GM13977 (cell line): ENCODE measurements at regions not wholly inside any gene's neighbourhood (a gene's known extent, or its start where the extent isn't known, plus 50 kb on each side); places are given as distances from the start of the nearest gene placed in this dataset.

Experiments
- DNase-seq: peaks from one replicate; pipeline ENCODE4 v3.0.0; 2012; ENCODE audit warnings: low spot score
- in situ Hi-C: fragments of 300-500 bp; cut with MboI; formaldehyde crosslinking; loops from one replicate; pipeline ENCODE4 v1.12.0; 2022; ENCODE audit warnings: low sequenced_read_pairs, low pct_unique_long_range_greater_than_20kb, mixed read lengths, inconsistent platforms; ENCODE audit not compliant: unreplicated experiment
- TF ChIP-seq, protein P1 (sequence below): IDR thresholded peaks from 2 replicates; pipeline ENCODE4 v1.5.1; 2012; ENCODE audit warnings: mild to moderate bottlenecking, control low read depth; ENCODE audit not compliant: insufficient read depth; ENCODE audit errors: extremely low read depth, missing control alignments

DNA sequence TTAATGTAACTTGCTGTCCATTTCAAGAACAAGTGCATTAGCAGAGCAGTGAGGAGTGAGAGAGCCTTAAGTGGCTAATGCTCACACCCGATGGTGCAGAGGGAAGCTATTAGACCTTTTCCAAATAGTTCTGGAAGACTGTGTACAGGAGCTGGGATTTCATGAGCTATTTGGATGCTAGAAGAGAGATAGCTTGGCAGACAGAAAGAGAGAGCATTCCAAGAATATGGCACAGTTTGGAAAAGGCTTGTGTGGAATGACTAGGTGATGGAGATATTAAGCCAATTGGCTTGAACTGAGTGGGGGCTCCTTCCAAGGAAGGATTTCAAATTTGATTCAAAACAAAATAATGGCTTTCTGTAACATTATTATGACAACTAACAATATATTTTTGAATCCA, 1097.2 kb upstream of the TENM3 start:
- no peak for DNase-seq
- TF ChIP-seq, protein P1, sequence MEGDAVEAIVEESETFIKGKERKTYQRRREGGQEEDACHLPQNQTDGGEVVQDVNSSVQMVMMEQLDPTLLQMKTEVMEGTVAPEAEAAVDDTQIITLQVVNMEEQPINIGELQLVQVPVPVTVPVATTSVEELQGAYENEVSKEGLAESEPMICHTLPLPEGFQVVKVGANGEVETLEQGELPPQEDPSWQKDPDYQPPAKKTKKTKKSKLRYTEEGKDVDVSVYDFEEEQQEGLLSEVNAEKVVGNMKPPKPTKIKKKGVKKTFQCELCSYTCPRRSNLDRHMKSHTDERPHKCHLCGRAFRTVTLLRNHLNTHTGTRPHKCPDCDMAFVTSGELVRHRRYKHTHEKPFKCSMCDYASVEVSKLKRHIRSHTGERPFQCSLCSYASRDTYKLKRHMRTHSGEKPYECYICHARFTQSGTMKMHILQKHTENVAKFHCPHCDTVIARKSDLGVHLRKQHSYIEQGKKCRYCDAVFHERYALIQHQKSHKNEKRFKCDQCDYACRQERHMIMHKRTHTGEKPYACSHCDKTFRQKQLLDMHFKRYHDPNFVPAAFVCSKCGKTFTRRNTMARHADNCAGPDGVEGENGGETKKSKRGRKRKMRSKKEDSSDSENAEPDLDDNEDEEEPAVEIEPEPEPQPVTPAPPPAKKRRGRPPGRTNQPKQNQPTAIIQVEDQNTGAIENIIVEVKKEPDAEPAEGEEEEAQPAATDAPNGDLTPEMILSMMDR, result no peak
- in situ Hi-C loops, result no loop called here

DNA sequence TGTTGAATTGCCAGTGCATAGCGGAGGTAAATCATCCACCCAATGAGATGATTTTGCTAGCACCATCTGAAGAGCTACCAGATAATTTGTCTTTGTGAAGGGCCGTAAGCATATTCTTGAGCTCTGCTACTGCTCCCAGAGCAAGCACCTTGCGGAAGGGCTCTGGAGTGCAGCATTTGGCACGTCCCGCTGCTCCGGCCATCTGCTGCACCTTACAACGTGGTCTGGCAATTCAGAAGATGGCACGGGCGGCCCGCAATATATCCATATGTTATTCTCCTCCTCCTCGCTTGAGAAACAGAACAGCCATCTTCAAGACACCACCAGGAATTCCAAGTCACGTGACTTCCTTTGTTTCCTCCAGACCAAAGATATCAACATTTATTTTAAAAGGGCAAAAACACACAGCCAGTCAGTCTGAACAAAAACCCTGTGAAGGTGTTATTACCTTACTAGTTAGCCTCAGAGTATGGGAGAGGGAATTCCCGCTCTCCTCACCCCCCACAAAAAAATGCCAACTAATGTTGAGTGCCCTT, 1095.7 kb upstream of the TENM3 start:
- no peak for DNase-seq
- TF ChIP-seq, protein P1, result no peak
- in situ Hi-C loops, result no loop called here

DNA sequence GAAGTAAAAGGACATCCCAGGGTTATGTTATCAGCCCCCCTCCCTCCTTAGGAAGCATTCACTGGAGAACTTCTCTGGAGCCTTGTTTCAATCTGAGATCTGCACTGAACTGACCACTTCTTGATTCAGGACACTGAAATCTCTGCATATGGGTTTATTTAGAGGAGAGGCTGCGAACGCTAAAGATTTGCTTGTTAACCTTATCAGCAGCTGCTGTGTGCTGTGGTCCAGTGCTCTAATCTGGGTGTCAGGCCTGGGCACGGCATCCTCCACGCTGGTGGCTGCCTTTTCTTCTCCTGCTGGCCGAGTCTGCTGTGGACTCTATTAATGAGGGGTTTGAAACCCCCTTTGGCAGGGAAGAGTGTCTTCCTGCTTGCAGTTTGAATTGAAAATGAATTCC, 1094.7 kb upstream of the TENM3 start:
- DNase-seq, result no peak
- TF ChIP-seq, protein P1, result no peak
- in situ Hi-C loops, result no loop called here

DNA sequence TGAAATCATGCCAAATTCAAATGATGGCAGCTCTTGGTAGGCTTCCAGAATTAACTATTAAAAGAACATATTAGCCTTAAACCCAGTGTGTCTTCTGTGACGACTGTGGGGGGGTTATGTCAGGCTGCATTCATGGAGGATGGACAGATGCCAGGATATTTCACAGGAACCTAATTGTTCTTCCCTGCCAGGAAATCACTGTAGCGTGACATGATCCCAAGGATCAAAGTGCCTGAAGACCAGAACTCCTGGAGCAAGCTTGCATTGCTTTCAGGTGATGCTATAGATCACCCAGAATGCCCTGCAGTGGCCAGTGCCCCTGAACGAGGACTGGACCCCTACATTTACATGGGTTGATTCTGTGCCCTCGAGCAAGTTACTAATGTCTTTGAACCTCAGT, 1093.0 kb upstream of the TENM3 start:
- in situ Hi-C loops, result no loop called here
- TF ChIP-seq, protein P1, result no peak
- no peak for DNase-seq

DNA sequence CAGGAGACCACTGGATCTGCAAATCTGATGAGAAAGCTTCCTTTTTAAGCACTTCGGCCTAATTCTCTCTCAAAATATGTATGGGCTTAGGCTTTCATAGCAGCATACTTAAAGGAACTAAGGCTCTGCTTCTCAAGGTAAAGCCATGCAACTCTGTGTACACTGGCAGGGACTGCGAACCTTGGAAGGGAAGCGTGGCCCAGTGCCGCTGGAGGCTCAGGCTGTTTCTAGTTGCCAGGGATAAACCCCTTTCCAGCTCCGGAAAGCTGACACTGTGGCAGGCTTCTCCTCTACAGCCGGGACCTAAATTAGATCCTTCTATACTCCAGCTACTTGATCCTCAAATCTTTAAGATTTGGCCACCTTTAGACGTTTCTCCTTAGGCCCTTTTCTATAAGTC, 1091.3 kb upstream of the TENM3 start:
- TF ChIP-seq, protein P1, result no peak
- in situ Hi-C loops, result no loop called here
- DNase-seq, result no peak

DNA sequence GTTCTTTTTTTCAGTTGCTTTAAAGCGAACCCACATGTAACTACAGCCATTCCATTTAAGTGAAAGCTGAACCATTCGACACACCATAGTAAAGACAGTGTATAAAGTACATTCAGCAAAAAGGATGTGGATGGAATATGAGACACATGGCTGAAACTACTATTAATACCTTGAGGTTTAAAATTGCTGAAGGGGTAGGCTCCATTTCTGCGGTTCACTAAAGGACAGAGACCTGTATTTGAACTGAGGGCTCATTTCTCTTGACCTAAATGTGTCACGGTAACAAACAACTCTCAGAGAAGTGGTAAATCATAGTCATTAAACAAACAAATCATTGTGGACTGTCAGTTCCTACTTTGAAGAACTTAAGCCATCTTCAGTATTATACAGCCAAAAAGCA, 1085.6 kb upstream of the TENM3 start:
- no peak for DNase-seq

More for the DNA sequence above, 1085.6 kb upstream of the TENM3 start:
- in situ Hi-C loops, result no loop called here
- TF ChIP-seq, protein P1, result no peak
